KMS-11 (cell line): ENCODE measurements at regions not wholly inside any gene's neighbourhood (a gene's known extent, or its start where the extent isn't known, plus 50 kb on each side); places are given as distances from the start of the nearest gene placed in this dataset.

ENCODE experiments used
- H2AFZ ChIP-seq: fragments of 200-600 bp; sonication (generic); 2 replicates; pipeline ENCODE4 v1.6.1; 2016; ENCODE audit warnings: antibody characterized with exemption, mixed run types, low read depth
- H3K27ac ChIP-seq: fragments of 200-600 bp; sonication (generic); 2 replicates; pipeline ENCODE4 v1.6.1; 2016; ENCODE audit warnings: mild to moderate bottlenecking, mixed run types
- H3K27me3 ChIP-seq: fragments of 200-600 bp; sonication (generic); 2 replicates; pipeline ENCODE4 v1.6.1; 2017; ENCODE audit warnings: mild to moderate bottlenecking, low read depth, mixed run types, moderate library complexity; ENCODE audit not compliant: insufficient read depth
- H3K36me3 ChIP-seq: fragments of 200-600 bp; sonication (generic); 2 replicates; pipeline ENCODE4 v1.6.1; 2017; ENCODE audit warnings: mild to moderate bottlenecking, mixed run types; ENCODE audit not compliant: insufficient read depth
- H3K4me1 ChIP-seq: fragments of 200-600 bp; sonication (generic); 2 replicates; pipeline ENCODE4 v1.6.1; 2016; ENCODE audit warnings: mild to moderate bottlenecking, low read depth, mixed run types; ENCODE audit not compliant: poor library complexity, severe bottlenecking
- H3K4me2 ChIP-seq: fragments of 200-600 bp; sonication (generic); 2 replicates; pipeline ENCODE4 v1.7.0; 2016; ENCODE audit warnings: mild to moderate bottlenecking, mixed run types
- H3K4me3 ChIP-seq: fragments of 200-600 bp; sonication (generic); IDR thresholded peaks from 2 replicates; pipeline ENCODE4 v1.6.1; 2017; ENCODE audit warnings: low read depth, low read length, mixed read lengths; ENCODE audit not compliant: insufficient read depth
- H3K79me2 ChIP-seq: fragments of 200-600 bp; sonication (generic); 2 replicates; pipeline ENCODE4 v1.6.1; 2016; ENCODE audit warnings: low read depth, mixed run types; ENCODE audit not compliant: insufficient read depth
- H3K9ac ChIP-seq: fragments of 200-600 bp; sonication (generic); 2 replicates; pipeline ENCODE4 v1.6.1; 2016; ENCODE audit warnings: mild to moderate bottlenecking, mixed run types
- H4K20me1 ChIP-seq: fragments of 200-600 bp; sonication (generic); 2 replicates; pipeline ENCODE4 v1.6.1; 2016; ENCODE audit warnings: mild to moderate bottlenecking, mixed run types; ENCODE audit not compliant: insufficient read depth
- CTCF ChIP-seq: fragments of 200-600 bp; sonication (generic); conservative IDR thresholded peaks from 2 replicates; pipeline ENCODE4 v1.6.1; 2017; ENCODE audit warnings: low read depth, mild to moderate bottlenecking, antibody characterized with exemption, low read length, moderate library complexity, mixed read lengths

GRCh38 chr5:161216877-161217276 is 329.6 kb downstream of the GABRB2 start:
- no peaks in the 10 kb centered on the region for H3K4me1 ChIP-seq
- H4K20me1 ChIP-seq = no peaks in the 10 kb centered on the region
- H3K4me2 ChIP-seq = no peak overlapping the region
- H3K4me3 ChIP-seq = no peak overlapping the region
- H3K27ac ChIP-seq = no peak overlapping the region
- no peak overlapping the region for H2AFZ ChIP-seq
- H3K79me2 ChIP-seq = no peaks in the 10 kb centered on the region
- TF ChIP-seq CTCF = no peak
- no peak overlapping the region for H3K9ac ChIP-seq
- no peaks in the 10 kb centered on the region for H3K36me3 ChIP-seq
- H3K27me3 ChIP-seq = no peaks in the 10 kb centered on the region

GRCh38 chr5:161212123-161212712 is 334.3 kb downstream of the GABRB2 start:
- H3K36me3 ChIP-seq = no peaks in the 10 kb centered on the region
- H3K4me2 ChIP-seq = no peak overlapping the region
- no peak for TF ChIP-seq CTCF
- no peaks in the 10 kb centered on the region for H3K4me1 ChIP-seq
- H3K4me3 ChIP-seq = no peak overlapping the region
- H3K27me3 ChIP-seq = no peaks in the 10 kb centered on the region
- no peaks in the 10 kb centered on the region for H4K20me1 ChIP-seq
- no peak overlapping the region for H3K9ac ChIP-seq
- H3K27ac ChIP-seq = no peak overlapping the region
- H2AFZ ChIP-seq = no peak overlapping the region
- H3K79me2 ChIP-seq = no peaks in the 10 kb centered on the region

- H3K27me3 ChIP-seq = no peaks in the 10 kb centered on the region
- TF ChIP-seq CTCF = no peak
- H4K20me1 ChIP-seq = no peaks in the 10 kb centered on the region
Measured at GRCh38 chr5:161201558-161201957, 345.0 kb downstream of the GABRB2 start.

GRCh38 chr5:161190778-161191177 is 338.8 kb upstream of the ATP10B start:
- H4K20me1 ChIP-seq = no peaks in the 10 kb centered on the region
- no peak overlapping the region for H2AFZ ChIP-seq
- no peaks in the 10 kb centered on the region for H3K36me3 ChIP-seq
- H3K4me3 ChIP-seq = no peak overlapping the region
- H3K27me3 ChIP-seq = no peaks in the 10 kb centered on the region
- no peaks in the 10 kb centered on the region for H3K79me2 ChIP-seq
- no peak for TF ChIP-seq CTCF
- H3K4me1 ChIP-seq = no peaks in the 10 kb centered on the region
- H3K4me2 ChIP-seq = no peak overlapping the region
- H3K9ac ChIP-seq = no peak overlapping the region
- H3K27ac ChIP-seq = no peak overlapping the region

More at GRCh38 chr5:161201558-161201957, 345.0 kb downstream of the GABRB2 start:
- no peak overlapping the region for H3K9ac ChIP-seq
- no peak overlapping the region for H3K4me2 ChIP-seq
- no peaks in the 10 kb centered on the region for H3K79me2 ChIP-seq
- no peak overlapping the region for H3K4me3 ChIP-seq
- no peaks in the 10 kb centered on the region for H3K4me1 ChIP-seq
- H3K36me3 ChIP-seq = no peaks in the 10 kb centered on the region
- H3K27ac ChIP-seq = no peak overlapping the region
- H2AFZ ChIP-seq = no peak overlapping the region
